ENCODE measurements at regions not wholly inside any gene's neighbourhood (a gene's known extent, or its start where the extent isn't known, plus 50 kb on each side); places are given as distances from the start of the nearest gene placed in this dataset.

DNA sequence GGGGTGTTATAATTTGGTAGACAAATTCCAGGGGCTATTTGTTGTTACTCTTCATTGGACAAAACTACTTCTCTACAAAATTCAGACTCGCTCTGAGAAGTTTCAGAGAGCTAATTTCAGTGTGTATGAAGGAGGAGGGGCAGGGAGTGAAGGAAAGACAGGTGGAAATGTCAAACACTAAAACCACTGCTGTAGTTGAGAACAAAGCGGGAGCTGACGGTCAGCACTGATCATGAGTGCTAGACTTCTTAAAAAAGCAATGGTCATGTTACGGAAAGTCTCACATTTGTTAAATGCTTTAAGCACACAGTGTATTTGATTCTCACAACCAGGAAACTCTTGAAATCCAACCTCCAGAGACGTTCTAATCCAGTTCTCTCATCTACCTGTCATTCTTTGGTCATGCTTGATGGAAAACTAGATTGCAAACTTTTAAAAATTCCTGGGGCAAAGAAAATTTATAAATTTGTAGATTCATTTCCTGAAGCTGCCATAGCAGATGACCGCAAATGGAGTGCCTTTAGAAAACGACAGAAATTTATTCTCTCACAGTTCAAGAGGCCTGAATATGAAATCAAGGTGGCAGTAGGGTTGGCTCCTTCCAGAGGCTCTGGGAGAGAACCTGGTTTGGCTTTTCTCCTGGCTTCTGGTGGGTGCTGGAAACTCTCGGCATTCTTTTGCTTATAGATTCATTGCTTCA, 100.7 kb upstream of the CARMIL1 start:
- no peak for TF ChIP-seq EZH2 (IDR thresholded peaks at IDR 0.05)
- TF ChIP-seq, protein P1, sequence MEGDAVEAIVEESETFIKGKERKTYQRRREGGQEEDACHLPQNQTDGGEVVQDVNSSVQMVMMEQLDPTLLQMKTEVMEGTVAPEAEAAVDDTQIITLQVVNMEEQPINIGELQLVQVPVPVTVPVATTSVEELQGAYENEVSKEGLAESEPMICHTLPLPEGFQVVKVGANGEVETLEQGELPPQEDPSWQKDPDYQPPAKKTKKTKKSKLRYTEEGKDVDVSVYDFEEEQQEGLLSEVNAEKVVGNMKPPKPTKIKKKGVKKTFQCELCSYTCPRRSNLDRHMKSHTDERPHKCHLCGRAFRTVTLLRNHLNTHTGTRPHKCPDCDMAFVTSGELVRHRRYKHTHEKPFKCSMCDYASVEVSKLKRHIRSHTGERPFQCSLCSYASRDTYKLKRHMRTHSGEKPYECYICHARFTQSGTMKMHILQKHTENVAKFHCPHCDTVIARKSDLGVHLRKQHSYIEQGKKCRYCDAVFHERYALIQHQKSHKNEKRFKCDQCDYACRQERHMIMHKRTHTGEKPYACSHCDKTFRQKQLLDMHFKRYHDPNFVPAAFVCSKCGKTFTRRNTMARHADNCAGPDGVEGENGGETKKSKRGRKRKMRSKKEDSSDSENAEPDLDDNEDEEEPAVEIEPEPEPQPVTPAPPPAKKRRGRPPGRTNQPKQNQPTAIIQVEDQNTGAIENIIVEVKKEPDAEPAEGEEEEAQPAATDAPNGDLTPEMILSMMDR (IDR thresholded peaks at IDR 0.05) = no peak

Data from neural progenitor cell (in vitro differentiated cells).